ENCODE measurements at regions not wholly inside any gene's neighbourhood (a gene's known extent, or its start where the extent isn't known, plus 50 kb on each side); places are given as distances from the start of the nearest gene placed in this dataset.

GRCh38 chr2:19543663-19544383, 185.4 kb upstream of the OSR1 start:
- no peak for DNase-seq
- ATAC-seq = no peak

GRCh38 chr2:19542796-19543662, 184.6 kb upstream of the OSR1 start:
- DNase-seq = no peak
- no peak for ATAC-seq

- DNase-seq (no peak), ATAC-seq (no peak)
Measured at GRCh38 chr2:19541884-19542283, 183.5 kb upstream of the OSR1 start.

- ATAC-seq (no peak), DNase-seq (no peak)
Measured at GRCh38 chr2:19540739-19541525, 182.5 kb upstream of the OSR1 start.

GRCh38 chr2:19538411-19538963, 180.1 kb upstream of the OSR1 start:
- DNase-seq (no peak), ATAC-seq (peak; percentile 43)

GRCh38 chr2:19536136-19536535, 177.7 kb upstream of the OSR1 start:
- no peak for ATAC-seq
- no peak for DNase-seq

GRCh38 chr2:19532547-19533196, 174.2 kb upstream of the OSR1 start:
- DNase-seq (no peak), ATAC-seq (no peak)

- no peak for DNase-seq
- ATAC-seq = no peak
Measured at GRCh38 chr2:19529677-19530076, 171.3 kb upstream of the OSR1 start.

- DNase-seq (no peak), ATAC-seq (no peak)
Measured at GRCh38 chr2:19527771-19528170, 169.3 kb upstream of the OSR1 start.

GRCh38 chr2:19525313-19525712, 166.9 kb upstream of the OSR1 start:
- ATAC-seq (no peak), DNase-seq (no peak)

GRCh38 chr2:19519045-19519444, 160.6 kb upstream of the OSR1 start:
- no peak for DNase-seq
- ATAC-seq = no peak

GRCh38 chr2:19507137-19507536, 148.7 kb upstream of the OSR1 start:
- no peak for ATAC-seq
- no peak for DNase-seq

- DNase-seq = no peak
Measured at GRCh38 chr2:19505199-19506136, 147.0 kb upstream of the OSR1 start.

GRCh38 chr2:19504400-19505198, 146.2 kb upstream of the OSR1 start:
- ATAC-seq (no peak), DNase-seq (no peak)

More at GRCh38 chr2:19505199-19506136, 147.0 kb upstream of the OSR1 start:
- no peak for ATAC-seq

- ATAC-seq (no peak), DNase-seq (no peak)
Measured at GRCh38 chr2:19503915-19504314, 145.5 kb upstream of the OSR1 start.

GRCh38 chr2:19503406-19503805, 145.0 kb upstream of the OSR1 start:
- ATAC-seq = no peak
- DNase-seq = no peak

- DNase-seq (no peak), ATAC-seq (no peak)
Measured at GRCh38 chr2:19500126-19500525, 141.7 kb upstream of the OSR1 start.

GRCh38 chr2:19496646-19497045, 138.2 kb upstream of the OSR1 start:
- DNase-seq = no peak

GRCh38 chr2:19494241-19494640, 135.8 kb upstream of the OSR1 start:
- ATAC-seq = no peak
- no peak for DNase-seq

More at GRCh38 chr2:19496646-19497045, 138.2 kb upstream of the OSR1 start:
- ATAC-seq = no peak

- ATAC-seq (no peak), DNase-seq (no peak)
Measured at GRCh38 chr2:19491796-19492195, 133.4 kb upstream of the OSR1 start.
